ENCODE measurements at regions not wholly inside any gene's neighbourhood (a gene's known extent, or its start where the extent isn't known, plus 50 kb on each side); places are given as distances from the start of the nearest gene placed in this dataset.

GRCh38 chr6:14880677-14881076, 365.2 kb upstream of the JARID2 start:
- H3K4me1 ChIP-seq (ENCODE audit: control insufficient read depth in 5 of 5, insufficient read depth in 5 of 5, low read length in 5 of 5) = peaks cover 0 to 28% (median 5%) of the 10 kb centered on the region in 5 donors
- H3K36me3 ChIP-seq (ENCODE audit: control insufficient read depth in 4 of 4, insufficient read depth in 4 of 4, low read length in 4 of 4) = no peaks in the 10 kb centered on the region
- no peaks in the 10 kb centered on the region for H3K9me3 ChIP-seq (ENCODE audit: control insufficient read depth in 4 of 4, insufficient read depth in 3 of 4, low read length in 3 of 4)
- H3K27me3 ChIP-seq (ENCODE audit: control insufficient read depth in 3 of 3, insufficient read depth in 3 of 3, low read length in 2 of 3) = no peaks in the 10 kb centered on the region
- H3K9ac ChIP-seq (ENCODE audit: insufficient read depth in 1 of 2, low read length in 2 of 2) = no peak overlapping the region
- no peak overlapping the region for H3K27ac ChIP-seq (ENCODE audit: low read depth in 1 of 2, low read length in 1 of 2)
- H3K4me3 ChIP-seq = no peak overlapping the region
- no peak for TF ChIP-seq CTCF (IDR thresholded peaks at IDR 0.05; ENCODE audit: control extremely low read depth, extremely low read depth)
- DNase-seq (peak in 2 of 3 donors; percentile 30 to 58), ATAC-seq (ENCODE audit: insufficient read depth, low FRiP score) (no peak)
- WGBS, 2 donors = 36 to 47% methylated on average over 3 of the region's 3 CpGs

- TF ChIP-seq CTCF (IDR thresholded peaks at IDR 0.05; ENCODE audit: control extremely low read depth, extremely low read depth) = no peak
- Histone ChIP-seq H3K27ac (ENCODE audit: low read depth in 1 of 2, low read length in 1 of 2) (peak overlapping the region in 1 of 2 donors; percentile 17), H3K4me1 (ENCODE audit: control insufficient read depth in 5 of 5, insufficient read depth in 5 of 5, low read length in 5 of 5) (peaks cover 0 to 28% (median 5%) of the 10 kb centered on the region in 5 donors)
Observed at GRCh38 chr6:14881398-14881797, 364.5 kb upstream of the JARID2 start.

DNA sequence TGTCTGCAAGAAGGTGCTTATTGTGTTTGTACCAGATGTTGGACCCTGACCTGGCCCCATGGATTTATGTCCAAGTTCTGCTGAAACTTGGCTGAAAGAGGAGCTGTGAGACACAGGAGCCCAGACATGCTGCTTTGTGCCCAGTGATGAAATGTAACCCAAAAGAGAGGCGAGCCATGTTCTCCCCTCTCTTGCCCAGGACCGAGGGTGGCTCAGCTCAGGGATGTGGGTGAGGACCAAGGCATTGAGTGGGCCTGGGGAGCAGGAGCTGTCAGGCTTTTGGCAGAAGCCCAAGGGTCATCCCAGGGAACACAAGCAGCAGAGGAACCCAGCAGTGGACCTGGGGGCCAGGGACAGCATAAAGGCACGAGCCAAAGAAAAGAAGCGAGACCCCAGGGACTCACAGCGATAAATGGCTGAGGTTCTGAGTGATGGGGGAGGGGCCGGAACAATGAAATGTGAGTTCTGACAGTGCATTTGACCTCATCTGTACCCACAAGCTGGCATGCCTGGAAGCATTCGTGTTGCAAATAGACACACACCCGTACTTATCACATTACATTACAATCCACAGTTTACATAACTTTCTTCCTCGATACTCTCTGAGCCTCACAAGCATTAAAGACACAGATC, 363.4 kb upstream of the JARID2 start:
- Histone ChIP-seq H3K36me3 (ENCODE audit: control insufficient read depth in 4 of 4, insufficient read depth in 4 of 4, low read length in 4 of 4) (no peaks in the 10 kb centered on the region), H3K4me3 (no peak overlapping the region), H3K9ac (ENCODE audit: insufficient read depth in 1 of 2, low read length in 2 of 2) (no peak overlapping the region), H3K9me3 (ENCODE audit: control insufficient read depth in 4 of 4, insufficient read depth in 3 of 4, low read length in 3 of 4) (no peaks in the 10 kb centered on the region), H3K4me1 (ENCODE audit: control insufficient read depth in 5 of 5, insufficient read depth in 5 of 5, low read length in 5 of 5) (peaks cover 0 to 20% (median 5%) of the 10 kb centered on the region in 5 donors), H3K27me3 (ENCODE audit: control insufficient read depth in 3 of 3, insufficient read depth in 3 of 3, low read length in 2 of 3) (no peaks in the 10 kb centered on the region), H3K27ac (ENCODE audit: low read depth in 1 of 2, low read length in 1 of 2) (no peak overlapping the region)
- DNase-seq (no peak), ATAC-seq (ENCODE audit: insufficient read depth, low FRiP score) (no peak)
- no peak for TF ChIP-seq CTCF (IDR thresholded peaks at IDR 0.05; ENCODE audit: control extremely low read depth, extremely low read depth)
- WGBS, 2 donors = 61 to 70% methylated on average over 9 of the region's 9 CpGs

More at GRCh38 chr6:14881398-14881797, 364.5 kb upstream of the JARID2 start:
- no peaks in the 10 kb centered on the region for H3K36me3 ChIP-seq (ENCODE audit: control insufficient read depth in 4 of 4, insufficient read depth in 4 of 4, low read length in 4 of 4)
- WGBS, 2 donors = 77 to 85% methylated on average over 4 of the region's 4 CpGs
- H3K9me3 ChIP-seq (ENCODE audit: control insufficient read depth in 4 of 4, insufficient read depth in 3 of 4, low read length in 3 of 4) = no peaks in the 10 kb centered on the region
- no peak for DNase-seq
- no peak for ATAC-seq (ENCODE audit: insufficient read depth, low FRiP score)
- H3K27me3 ChIP-seq (ENCODE audit: control insufficient read depth in 3 of 3, insufficient read depth in 3 of 3, low read length in 2 of 3) = no peaks in the 10 kb centered on the region
- H3K4me3 ChIP-seq = no peak overlapping the region
- H3K9ac ChIP-seq (ENCODE audit: insufficient read depth in 1 of 2, low read length in 2 of 2) = no peak overlapping the region

DNA sequence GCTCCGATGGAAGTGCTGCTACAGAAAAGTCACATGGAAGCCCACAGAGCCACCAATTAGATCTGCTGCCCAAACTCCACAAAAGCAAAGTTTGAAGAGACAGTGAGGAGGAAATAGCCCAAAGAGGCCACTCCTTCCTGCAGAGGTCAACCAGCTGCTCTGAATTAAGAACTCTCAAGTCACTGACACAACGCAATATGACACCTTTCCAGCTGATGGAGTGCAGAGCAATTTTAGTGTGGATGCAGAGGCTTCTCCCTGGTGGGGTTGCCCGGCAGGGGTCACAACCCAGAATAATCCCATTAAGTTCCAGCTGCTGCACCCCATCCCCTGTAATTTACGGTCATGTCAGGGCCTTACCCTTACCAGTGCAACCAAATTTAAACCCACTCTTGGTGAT, 361.9 kb upstream of the JARID2 start:
- 73 to 74% methylated on average over 4 of the region's 4 CpGs for WGBS, 2 donors

More for the DNA sequence above, 361.9 kb upstream of the JARID2 start:
- no peak for TF ChIP-seq CTCF (IDR thresholded peaks at IDR 0.05; ENCODE audit: control extremely low read depth, extremely low read depth)
- peaks cover 2 to 20% (median 5%) of the 10 kb centered on the region in 5 donors for H3K4me1 ChIP-seq (ENCODE audit: control insufficient read depth in 5 of 5, insufficient read depth in 5 of 5, low read length in 5 of 5)
- no peaks in the 10 kb centered on the region for H3K27me3 ChIP-seq (ENCODE audit: control insufficient read depth in 3 of 3, insufficient read depth in 3 of 3, low read length in 2 of 3)
- ATAC-seq (ENCODE audit: insufficient read depth, low FRiP score) (no peak), DNase-seq (peak in 1 of 3 donors; percentile 44)
- H3K4me3 ChIP-seq = no peak overlapping the region
- no peak overlapping the region for H3K9ac ChIP-seq (ENCODE audit: insufficient read depth in 1 of 2, low read length in 2 of 2)
- no peaks in the 10 kb centered on the region for H3K9me3 ChIP-seq (ENCODE audit: control insufficient read depth in 4 of 4, insufficient read depth in 3 of 4, low read length in 3 of 4)
- no peaks in the 10 kb centered on the region for H3K36me3 ChIP-seq (ENCODE audit: control insufficient read depth in 4 of 4, insufficient read depth in 4 of 4, low read length in 4 of 4)
- H3K27ac ChIP-seq (ENCODE audit: low read depth in 1 of 2, low read length in 1 of 2) = no peak overlapping the region
